Cardiac fibroblast (primary cell): ENCODE measurements at regions not wholly inside any gene's neighbourhood (a gene's known extent, or its start where the extent isn't known, plus 50 kb on each side); places are given as distances from the start of the nearest gene placed in this dataset.
"Not testable (repeated sequence)": the region's sequence is repeated elsewhere in the genome, so short reads cannot be mapped to it uniquely, and the experiment has no call there.

Source experiments
- DNase-seq, 2 donors: peaks; one replicate each; pipeline versions ENCODE4 v3.0.0 to v3.0.0-alpha.2; 2010; ENCODE audit warnings: low read depth in 2 of 2
- H3K4me3 ChIP-seq, 2 donors: replicated peaks in 1 of 2; 1 replicate in 1 of 2; 2 replicates in 1 of 2; pipeline ENCODE4 v1.5.1; 2011; ENCODE audit warnings: low read depth in 2 of 2, low read length in 2 of 2, mild to moderate bottlenecking in 2 of 2, moderate library complexity in 1 of 2
- CTCF ChIP-seq: IDR thresholded peaks from one replicate; pipeline ENCODE4 v1.5.1; 2011; ENCODE audit warnings: low read depth, mild to moderate bottlenecking, low read length, inconsistent platforms

DNA sequence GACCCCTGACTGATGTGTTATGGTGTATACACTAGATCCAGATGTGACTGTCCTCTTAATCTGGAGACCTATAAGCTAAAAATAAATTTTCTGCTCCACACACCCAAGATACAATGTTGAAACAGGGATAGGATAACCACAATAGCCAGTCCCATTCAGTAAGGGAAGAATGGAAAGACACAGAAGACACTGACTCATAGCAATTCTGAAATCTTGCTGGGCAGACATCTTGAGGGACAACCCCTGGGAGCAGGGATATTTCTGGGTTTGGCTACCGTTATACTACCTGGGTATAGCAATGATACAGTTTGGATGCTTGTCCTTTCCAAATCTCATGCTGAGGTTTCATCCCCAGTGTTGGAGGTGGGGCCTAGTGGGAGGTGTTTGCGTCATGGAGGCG lies 93.9 kb downstream of the BUD13 start:
- no peak for DNase-seq
- no peak for TF ChIP-seq CTCF

GRCh38 chr11:116667318-116667717 lies 105.5 kb downstream of the BUD13 start:
- not testable (repeated sequence) for DNase-seq

More for the DNA sequence above, 93.9 kb downstream of the BUD13 start:
- H3K4me3 ChIP-seq: no peak overlapping the region

GRCh38 chr11:116666673-116667249 lies 106.0 kb downstream of the BUD13 start:
- H3K4me3 ChIP-seq, DNase-seq: not testable (repeated sequence)

More at GRCh38 chr11:116667318-116667717, 105.5 kb downstream of the BUD13 start:
- not testable (repeated sequence) for H3K4me3 ChIP-seq

GRCh38 chr11:116665523-116665922 lies 107.3 kb downstream of the BUD13 start:
- no peak for DNase-seq
- no peak overlapping the region for H3K4me3 ChIP-seq
- no peak for TF ChIP-seq CTCF

- no peak for DNase-seq
- no peak for TF ChIP-seq CTCF
- no peak overlapping the region for H3K4me3 ChIP-seq
Measured at GRCh38 chr11:116661056-116661455, 111.7 kb downstream of the BUD13 start.

DNA sequence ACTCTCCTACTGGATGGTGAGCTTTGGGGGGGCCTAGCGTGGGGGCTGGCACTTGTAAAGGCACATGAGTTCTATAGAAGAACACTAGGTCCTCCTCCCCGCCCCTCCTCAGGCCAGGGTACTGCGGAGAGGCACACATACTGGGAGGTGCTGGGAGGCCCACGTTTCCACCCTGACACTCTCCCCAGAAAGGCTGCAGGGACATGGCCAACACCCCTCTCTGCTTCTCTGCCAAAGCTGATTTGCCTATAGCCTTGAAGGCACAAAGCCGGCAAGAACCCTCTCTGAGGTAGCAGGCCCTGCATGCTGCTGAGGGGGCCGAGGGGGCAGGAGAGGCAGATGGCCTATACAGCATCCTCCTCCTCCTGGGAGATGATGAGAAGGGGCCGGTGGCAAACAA lies 112.8 kb downstream of the BUD13 start:
- no peak for TF ChIP-seq CTCF
- no peak overlapping the region for H3K4me3 ChIP-seq
- no peak for DNase-seq

GRCh38 chr11:116658876-116659535 lies 113.8 kb downstream of the BUD13 start:
- no peak overlapping the region for H3K4me3 ChIP-seq
- no peak for TF ChIP-seq CTCF
- no peak for DNase-seq
